GM12872 (cell line): ENCODE measurements at regions not wholly inside any gene's neighbourhood (a gene's known extent, or its start where the extent isn't known, plus 50 kb on each side); places are given as distances from the start of the nearest gene placed in this dataset.

Experiments
- CTCF ChIP-seq: IDR thresholded peaks from 3 replicates; pipeline ENCODE4 v1.5.1; 2011; ENCODE audit warnings: low read depth, mild to moderate bottlenecking, low read length, moderate library complexity; ENCODE audit not compliant: insufficient read depth

- no peak for TF ChIP-seq CTCF
Measured at GRCh38 chr2:145692971-145693478, 1173.1 kb upstream of the ZEB2 start.

DNA sequence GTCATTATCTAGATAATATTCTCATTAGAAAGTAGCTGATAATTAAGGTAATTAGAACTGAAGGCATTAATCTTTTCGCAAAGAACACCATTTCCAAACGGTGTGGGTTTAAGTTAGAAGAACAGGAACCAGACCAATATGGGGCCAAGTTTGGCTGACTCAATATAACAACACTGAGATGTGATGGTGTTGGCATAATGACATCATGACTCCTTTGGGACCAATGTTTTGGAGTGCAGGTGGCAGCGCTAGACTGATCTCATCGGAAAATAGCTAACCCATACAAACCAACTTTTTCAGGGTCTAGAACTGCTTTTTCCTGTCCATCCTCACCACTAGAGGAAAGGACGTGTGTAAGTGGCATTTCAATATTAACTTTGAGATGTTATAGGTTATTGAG lies 1171.7 kb upstream of the ZEB2 start:
- no peak for TF ChIP-seq CTCF

- no peak for TF ChIP-seq CTCF
Measured at GRCh38 chr2:145690183-145690778, 1170.4 kb upstream of the ZEB2 start.

DNA sequence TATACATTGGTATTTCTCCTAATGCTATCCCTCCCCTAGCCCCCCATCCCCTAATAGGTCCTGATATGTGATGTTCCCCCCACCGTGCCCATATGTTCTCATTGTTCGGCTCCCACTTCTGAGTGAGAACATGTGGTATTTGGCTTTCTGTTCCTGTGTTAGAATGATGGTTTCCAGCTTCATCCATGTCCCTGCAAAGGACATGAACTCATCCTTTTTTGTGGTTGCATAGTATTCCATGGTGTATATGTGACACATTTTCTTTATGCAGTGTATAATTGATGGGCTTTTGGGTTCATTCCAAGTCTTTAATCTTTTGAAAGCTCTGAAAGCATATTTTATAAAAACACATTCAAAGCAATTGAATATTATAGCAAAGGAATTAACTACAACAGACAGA lies 1169.4 kb upstream of the ZEB2 start:
- no peak for TF ChIP-seq CTCF

- no peak for TF ChIP-seq CTCF
Measured at GRCh38 chr2:145688156-145688555, 1168.2 kb upstream of the ZEB2 start.

DNA sequence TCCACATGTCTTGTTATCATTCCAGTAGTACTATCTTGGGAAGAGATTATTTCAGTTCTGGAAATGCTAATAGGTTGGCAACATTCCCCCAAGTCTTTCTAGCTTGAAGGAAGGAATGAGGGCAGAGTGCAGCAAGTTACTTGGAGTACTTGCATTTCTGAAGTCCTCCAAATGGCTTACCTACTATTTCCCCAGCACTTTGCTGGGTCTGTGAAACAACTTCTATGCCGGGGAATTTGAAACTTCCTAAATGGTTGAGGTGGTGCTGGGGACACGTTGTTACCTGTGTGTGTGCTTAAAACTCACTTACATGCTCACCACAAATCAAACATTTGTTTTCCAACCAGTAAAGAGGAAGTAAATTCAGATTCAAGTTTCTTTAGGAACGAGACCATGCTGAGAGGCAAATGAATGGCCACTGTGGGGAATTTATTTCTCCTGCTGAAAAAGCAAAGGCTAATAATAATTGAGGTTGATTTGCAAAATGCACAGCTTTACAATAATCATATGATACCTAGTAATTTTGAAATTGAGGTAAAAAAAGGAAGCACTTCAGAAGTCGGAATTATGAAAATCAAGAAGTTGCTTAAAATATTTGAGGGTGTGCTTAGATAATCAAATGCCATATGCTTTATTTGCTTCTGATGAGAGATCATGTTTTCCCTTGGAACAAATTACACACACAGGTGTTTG lies 1167.7 kb upstream of the ZEB2 start:
- TF ChIP-seq CTCF = no peak

GRCh38 chr2:145685383-145686050 lies 1165.6 kb upstream of the ZEB2 start:
- TF ChIP-seq CTCF = no peak
